ENCODE measurements at regions not wholly inside any gene's neighbourhood (a gene's known extent, or its start where the extent isn't known, plus 50 kb on each side); places are given as distances from the start of the nearest gene placed in this dataset.
A peak's percentile ranks its signal among the peaks of the same experiment; 100 is the strongest.
"Not testable (repeated sequence)": the region's sequence is repeated elsewhere in the genome, so short reads cannot be mapped to it uniquely, and the experiment has no call there.

- DNase-seq: not testable (repeated sequence)
These were observed 121.6 kb downstream of the ZNF22 start for GRCh38 chr10:45122180-45122860.

- DNase-seq: peak; percentile 0
These were observed 134.9 kb downstream of the ZNF22 start for GRCh38 chr10:45135443-45136198.

- no peak for DNase-seq
These were observed 135.5 kb downstream of the ZNF22 start for GRCh38 chr10:45136256-45136655.

GRCh38 chr10:45144326-45145070, 143.8 kb downstream of the ZNF22 start:
- DNase-seq: no peak

- not testable (repeated sequence) for DNase-seq
These were observed 144.4 kb downstream of the ZNF22 start for GRCh38 chr10:45145143-45145542.

- DNase-seq: no peak
These were observed 146.3 kb downstream of the ZNF22 start for GRCh38 chr10:45147000-45147399.

GRCh38 chr10:45150997-45151396, 150.3 kb downstream of the ZNF22 start:
- DNase-seq: no peak

- DNase-seq: no peak
These were observed 150.9 kb downstream of the ZNF22 start for GRCh38 chr10:45151467-45152214.

- no peak for DNase-seq
These were observed 152.0 kb downstream of the ZNF22 start for GRCh38 chr10:45152726-45153125.

- DNase-seq: no peak
These were observed 153.8 kb downstream of the ZNF22 start for GRCh38 chr10:45154502-45154901.

- no peak for DNase-seq
These were observed 155.1 kb downstream of the ZNF22 start for GRCh38 chr10:45155784-45156183.

- DNase-seq: no peak
These were observed 155.1 kb downstream of the OR13A1 start for GRCh38 chr10:45160271-45160670.

- no peak for DNase-seq
These were observed 152.0 kb downstream of the OR13A1 start for GRCh38 chr10:45163315-45163975.

- not testable (repeated sequence) for DNase-seq
These were observed 139.8 kb downstream of the OR13A1 start for GRCh38 chr10:45175520-45176118.

- DNase-seq: no peak
These were observed 135.7 kb downstream of the OR13A1 start for GRCh38 chr10:45179691-45180090.

GRCh38 chr10:45180507-45180906, 134.9 kb downstream of the OR13A1 start:
- no peak for DNase-seq

GRCh38 chr10:45180946-45181875, 134.2 kb downstream of the OR13A1 start:
- DNase-seq: no peak

GRCh38 chr10:45183174-45183573, 132.2 kb downstream of the OR13A1 start:
- no peak for DNase-seq

- no peak for DNase-seq
These were observed 117.5 kb downstream of the OR13A1 start for GRCh38 chr10:45197816-45198485.
